GM12878 (cell line): ENCODE measurements at regions not wholly inside any gene's neighbourhood (a gene's known extent, or its start where the extent isn't known, plus 50 kb on each side); places are given as distances from the start of the nearest gene placed in this dataset.

ENCODE experiments used
- ATAC-seq: fragments of 200-7000 bp; cut with Tn5 transposase; 3 replicates; pipeline ENCODE4 v1.9.1; 2020; ENCODE audit warnings: mild to moderate bottlenecking, moderate library complexity
- BruUV-seq: library from RNA; stranded (reverse); fragments of 400-500 nt; replicated peaks from 2 replicates; lab custom pipeline; 2021; lab: Mats Ljungman, UMichigan
- CTCF ChIA-PET: fragments of 300-600 bp; sonication (Branson Sonifier 250); formaldehyde crosslinking; extraction: SDS; loops from one replicate; lab custom pipeline; 2021; ENCODE audit warnings: inconsistent platforms; lab: Yijun Ruan, JAX
- POLR2A ChIA-PET: fragments of 350-600 bp; formaldehyde crosslinking; extraction: SDS; loops from one replicate; lab custom pipeline; 2021; ENCODE audit warnings: inconsistent platforms; lab: Charles Lee
- RAD21 ChIA-PET: fragments of 300-600 bp; sonication (Branson Sonifier 250); formaldehyde crosslinking; loops from one replicate; lab custom pipeline; 2023; ENCODE audit warnings: antibody characterized with exemption; ENCODE audit not compliant: unreplicated experiment; lab: Charles Lee
- SMC1A ChIA-PET: fragments of 300-600 bp; sonication (Branson Sonifier 250); formaldehyde crosslinking; loops from one replicate; lab custom pipeline; 2023; ENCODE audit not compliant: unreplicated experiment, uncharacterized antibody; lab: Charles Lee
- DNase-seq: peaks from one replicate; pipeline ENCODE4 v3.0.0-alpha.2; 2011; ENCODE audit warnings: low read depth, low spot score
- FAIRE-seq: peaks from 3 replicates; lab custom pipeline; 2011; peaks lifted over from hg19 to GRCh38; lab: Jason Lieb, UNC
- H2AFZ ChIP-seq: 2 replicates; pipeline ENCODE4 v1.6.0; 2011; ENCODE audit warnings: low read depth, low read length, control low read depth; ENCODE audit not compliant: control insufficient read depth
- H3K27ac ChIP-seq: 2 replicates; pipeline ENCODE4 v1.5.1; 2011; ENCODE audit warnings: control low read depth; ENCODE audit not compliant: control insufficient read depth, insufficient read depth
- H3K27me3 ChIP-seq, 2 experiments: replicated peaks in 1 of 2; 2 replicates each; pipeline versions ENCODE4 v1.6.0 to v1.6.1; 2011; ENCODE audit warnings: low read length in 1 of 2; ENCODE audit not compliant: control insufficient read depth in 2 of 2, insufficient read depth in 2 of 2
- H3K36me3 ChIP-seq, 2 experiments: 2 replicates each; pipeline ENCODE4 v1.5.1; 2011; ENCODE audit warnings: low read length in 1 of 2; ENCODE audit not compliant: control insufficient read depth in 2 of 2, insufficient read depth in 2 of 2
- H3K4me1 ChIP-seq: 2 replicates; pipeline ENCODE4 v1.6.1; 2011; ENCODE audit warnings: mild to moderate bottlenecking, low read length, moderate library complexity, mixed read lengths; ENCODE audit not compliant: control insufficient read depth, insufficient read depth
- H3K4me2 ChIP-seq: 2 replicates; pipeline ENCODE4 v1.6.0; 2011; ENCODE audit warnings: control low read depth; ENCODE audit not compliant: control insufficient read depth, insufficient read depth
- H3K4me3 ChIP-seq: fragments of 200-600 bp; sonication (generic); 2 replicates; pipeline ENCODE4 v1.5.1; 2016
- H3K79me2 ChIP-seq: 2 replicates; pipeline ENCODE4 v1.6.0; 2011; ENCODE audit warnings: low read length; ENCODE audit not compliant: control insufficient read depth, insufficient read depth
- H3K9ac ChIP-seq: 2 replicates; pipeline ENCODE4 v1.8.0; 2011; ENCODE audit warnings: low read length, control low read depth, mixed read lengths; ENCODE audit not compliant: control insufficient read depth, insufficient read depth
- H3K9me3 ChIP-seq: replicated peaks from 3 replicates; pipeline ENCODE4 v1.5.1; 2011; ENCODE audit warnings: mild to moderate bottlenecking, low read length; ENCODE audit not compliant: control insufficient read depth, insufficient read depth
- H4K20me1 ChIP-seq: 2 replicates; pipeline ENCODE4 v1.6.0; 2011; ENCODE audit not compliant: control insufficient read depth, insufficient read depth
- CBFB ChIP-seq: IDR thresholded peaks from 2 replicates; pipeline ENCODE4 v1.6.1; 2016; ENCODE audit warnings: antibody characterized with exemption, low read depth
- E2F4 ChIP-seq: IDR thresholded peaks from 2 replicates; pipeline ENCODE4 v1.6.1; 2012; ENCODE audit warnings: low read depth, low read length, improper control_type of control experiment
- IRF3 ChIP-seq: fragments of 450-650 bp; IDR thresholded peaks from 2 replicates; pipeline ENCODE4 v1.6.1; 2014; ENCODE audit warnings: mild to moderate bottlenecking
- RAD21 ChIP-seq: IDR thresholded peaks from 2 replicates; pipeline ENCODE4 v1.6.1; 2011; ENCODE audit warnings: mild to moderate bottlenecking, low read depth, low read length, moderate library complexity; ENCODE audit not compliant: insufficient read depth
- RAD51 ChIP-seq: fragments of 450-650 bp; IDR thresholded peaks from 2 replicates; pipeline ENCODE4 v1.6.1; 2016; ENCODE audit warnings: moderate library complexity, mild to moderate bottlenecking, inconsistent platforms
- SIX5 ChIP-seq: IDR thresholded peaks from 2 replicates; pipeline ENCODE4 v1.6.1; 2011; ENCODE audit warnings: mild to moderate bottlenecking, low read depth, low read length, moderate library complexity; ENCODE audit not compliant: severe bottlenecking
- SP1 ChIP-seq: IDR thresholded peaks from one replicate; pipeline ENCODE4 v1.6.1; 2011; ENCODE audit warnings: low read depth, low read length
- ZBTB33 ChIP-seq: fragments of 450-650 bp; IDR thresholded peaks from 2 replicates; pipeline ENCODE4 v1.6.1; 2017; ENCODE audit warnings: mild to moderate bottlenecking
- ZNF687 ChIP-seq: fragments of 450-650 bp; IDR thresholded peaks from 2 replicates; pipeline ENCODE4 v1.6.1; 2017; ENCODE audit warnings: mild to moderate bottlenecking, moderate library complexity
- ZZZ3 ChIP-seq: IDR thresholded peaks from 2 replicates; pipeline ENCODE4 v1.6.1; 2011; ENCODE audit warnings: low read depth; ENCODE audit not compliant: control insufficient read depth, insufficient read length
- WGBS: methylation state at CpG from one replicate; pipeline ENCODE4 v1.1.6; 2016; ENCODE audit warnings: low lambda C conversion rate; ENCODE audit not compliant: insufficient replicate concordance, insufficient coverage; ENCODE audit errors: missing lambda C conversion rate; 5-methylcytosine and 5-hydroxymethylcytosine counted together
- in situ Hi-C: fragments of 300-500 bp; cut with MboI; formaldehyde crosslinking; loops from 9 replicates; pipeline ENCODE4 v1.14.3; 2018; ENCODE audit warnings: mixed read lengths
- intact Hi-C: fragments of 100-400 bp; cut with micrococcal nuclease; formaldehyde crosslinking; loops from one replicate; pipeline ENCODE4 v1.14.2; 2022; ENCODE audit not compliant: unreplicated experiment

- no peak for TF ChIP-seq RAD51
- TF ChIP-seq CBFB: no peak
These were observed 143.7 kb downstream of the ABCC12 start (continued) for GRCh38 chr16:48011878-48012658.

GRCh38 chr16:48011466-48011865 lies 144.3 kb downstream of the ABCC12 start:
- in situ Hi-C loops: no loop called here
- Histone ChIP-seq H3K36me3 (no peaks in the 10 kb centered on the region), H3K4me1 (no peaks in the 10 kb centered on the region), H3K27me3 (no peaks in the 10 kb centered on the region), H4K20me1 (no peaks in the 10 kb centered on the region), H3K9me3 (no peaks in the 10 kb centered on the region; the same call in 2 of the 3 replicates), H3K79me2 (no peaks in the 10 kb centered on the region), H3K4me3 (no peak overlapping the region), H2AFZ (no peak overlapping the region), H3K9ac (no peak overlapping the region), H3K4me2 (no peak overlapping the region), H3K27ac (no peak overlapping the region)
- TF ChIP-seq ZZZ3 (no peak), RAD21 (no peak), ZNF687 (no peak), SP1 (no peak), E2F4 (no peak), IRF3 (no peak), SIX5 (no peak), ZBTB33 (no peak)
- DNase-seq: no peak
- ChIA-PET CTCF (no interaction called here), SMC1A (no interaction called here), POLR2A (no interaction called here), RAD21 (no interaction called here)
- WGBS: 33% methylated on average over 3 of the region's 3 CpGs
- intact Hi-C loops: no loop called here
- no TSS peak for BruUV-seq
- no peak for ATAC-seq
- FAIRE-seq: no peak
